ENCODE measurements at regions not wholly inside any gene's neighbourhood (a gene's known extent, or its start where the extent isn't known, plus 50 kb on each side); places are given as distances from the start of the nearest gene placed in this dataset.
"Not testable (repeated sequence)": the region's sequence is repeated elsewhere in the genome, so short reads cannot be mapped to it uniquely, and the experiment has no call there.

DNA sequence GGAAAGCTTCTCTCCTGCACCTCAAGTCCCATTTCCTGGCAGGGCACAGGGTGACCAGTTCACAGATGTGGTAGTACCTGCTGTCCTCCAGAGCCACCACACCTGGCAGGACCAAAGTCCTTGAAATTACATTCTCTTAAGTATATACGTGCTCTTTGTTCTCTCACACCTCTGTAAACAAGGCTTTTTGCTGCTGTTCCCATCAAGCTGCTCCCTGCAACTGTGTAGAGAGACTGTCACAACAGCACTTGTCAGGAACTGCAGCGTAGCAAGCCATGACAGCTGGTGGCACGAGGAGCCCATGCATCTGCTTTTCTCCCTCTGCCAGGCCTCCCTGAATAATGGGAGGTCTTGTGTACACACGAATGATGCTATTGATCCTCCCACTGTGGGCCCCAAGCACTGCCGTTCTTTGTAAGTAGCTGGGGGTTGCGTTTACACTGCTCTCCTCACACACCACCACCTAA lies 431.8 kb downstream of the CD83 start:
- H3K4me3 ChIP-seq (ENCODE audit: severe bottlenecking) = no peak overlapping the region
- ATAC-seq (ENCODE audit: low read depth) (no peak), DNase-seq (ENCODE audit: low spot score) (no peak)
- no peaks in the 10 kb centered on the region for H3K36me3 ChIP-seq (ENCODE audit: low read depth)
- no peaks in the 10 kb centered on the region for H3K9me3 ChIP-seq (ENCODE audit: severe bottlenecking)
- H3K27ac ChIP-seq (ENCODE audit: poor library complexity, severe bottlenecking) = no peak overlapping the region
- TF ChIP-seq, protein P1, sequence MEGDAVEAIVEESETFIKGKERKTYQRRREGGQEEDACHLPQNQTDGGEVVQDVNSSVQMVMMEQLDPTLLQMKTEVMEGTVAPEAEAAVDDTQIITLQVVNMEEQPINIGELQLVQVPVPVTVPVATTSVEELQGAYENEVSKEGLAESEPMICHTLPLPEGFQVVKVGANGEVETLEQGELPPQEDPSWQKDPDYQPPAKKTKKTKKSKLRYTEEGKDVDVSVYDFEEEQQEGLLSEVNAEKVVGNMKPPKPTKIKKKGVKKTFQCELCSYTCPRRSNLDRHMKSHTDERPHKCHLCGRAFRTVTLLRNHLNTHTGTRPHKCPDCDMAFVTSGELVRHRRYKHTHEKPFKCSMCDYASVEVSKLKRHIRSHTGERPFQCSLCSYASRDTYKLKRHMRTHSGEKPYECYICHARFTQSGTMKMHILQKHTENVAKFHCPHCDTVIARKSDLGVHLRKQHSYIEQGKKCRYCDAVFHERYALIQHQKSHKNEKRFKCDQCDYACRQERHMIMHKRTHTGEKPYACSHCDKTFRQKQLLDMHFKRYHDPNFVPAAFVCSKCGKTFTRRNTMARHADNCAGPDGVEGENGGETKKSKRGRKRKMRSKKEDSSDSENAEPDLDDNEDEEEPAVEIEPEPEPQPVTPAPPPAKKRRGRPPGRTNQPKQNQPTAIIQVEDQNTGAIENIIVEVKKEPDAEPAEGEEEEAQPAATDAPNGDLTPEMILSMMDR (IDR thresholded peaks at IDR 0.05; ENCODE audit: poor library complexity, severe bottlenecking) = no peak
- H3K4me1 ChIP-seq (ENCODE audit: insufficient read depth, poor library complexity, severe bottlenecking) = no peaks in the 10 kb centered on the region
- no peaks in the 10 kb centered on the region for H3K27me3 ChIP-seq (ENCODE audit: insufficient read depth, poor library complexity, severe bottlenecking)

DNA sequence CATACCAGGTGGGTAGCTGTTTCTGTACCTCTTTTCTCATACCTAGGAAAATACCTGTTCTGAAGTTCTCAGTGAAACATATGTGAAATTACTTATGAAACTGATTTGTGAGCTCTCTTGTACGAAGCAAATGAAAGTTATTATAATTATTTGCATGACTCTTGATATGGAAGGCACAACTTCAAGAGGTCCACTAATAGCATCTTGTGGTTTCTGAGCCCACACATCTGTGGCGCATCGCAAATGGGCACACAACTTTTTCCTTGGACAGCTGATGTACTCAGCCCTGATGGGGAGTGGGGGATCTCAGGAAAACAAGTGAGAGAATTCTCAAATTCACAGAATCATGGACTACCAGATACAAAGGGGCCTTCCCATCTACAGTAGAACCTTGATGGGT lies 432.3 kb downstream of the CD83 start:
- no peaks in the 10 kb centered on the region for H3K4me1 ChIP-seq (ENCODE audit: insufficient read depth, poor library complexity, severe bottlenecking)
- H3K27me3 ChIP-seq (ENCODE audit: insufficient read depth, poor library complexity, severe bottlenecking) = no peaks in the 10 kb centered on the region
- DNase-seq (ENCODE audit: low spot score) = no peak
- TF ChIP-seq, protein P1 (IDR thresholded peaks at IDR 0.05; ENCODE audit: poor library complexity, severe bottlenecking) = no peak
- ATAC-seq (ENCODE audit: low read depth) = no peak
- H3K27ac ChIP-seq (ENCODE audit: poor library complexity, severe bottlenecking) = no peak overlapping the region
- no peaks in the 10 kb centered on the region for H3K9me3 ChIP-seq (ENCODE audit: severe bottlenecking)
- H3K4me3 ChIP-seq (ENCODE audit: severe bottlenecking) = no peak overlapping the region
- H3K36me3 ChIP-seq (ENCODE audit: low read depth) = no peaks in the 10 kb centered on the region

DNA sequence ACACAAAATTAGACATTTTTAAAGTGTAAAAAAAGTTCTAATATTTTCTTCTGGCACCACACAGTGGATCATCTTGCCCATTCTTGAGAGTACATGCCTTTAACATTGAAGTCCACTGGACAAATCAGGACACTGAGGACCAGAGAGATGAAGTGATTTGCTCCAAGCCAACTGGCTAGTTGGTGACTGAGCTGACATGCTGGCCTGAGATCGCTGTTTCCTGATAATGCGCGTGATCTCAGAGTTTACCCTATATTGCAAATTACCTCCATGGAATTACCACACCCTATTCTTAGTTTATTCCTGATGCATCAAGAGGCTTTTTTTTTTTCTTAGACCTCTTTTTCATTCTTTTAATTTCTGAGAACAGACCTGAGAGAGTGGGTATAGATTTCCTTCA lies 432.8 kb downstream of the CD83 start:
- H3K27me3 ChIP-seq (ENCODE audit: insufficient read depth, poor library complexity, severe bottlenecking) = no peaks in the 10 kb centered on the region
- no peaks in the 10 kb centered on the region for H3K4me1 ChIP-seq (ENCODE audit: insufficient read depth, poor library complexity, severe bottlenecking)
- H3K27ac ChIP-seq (ENCODE audit: poor library complexity, severe bottlenecking) = no peak overlapping the region
- TF ChIP-seq, protein P1 (IDR thresholded peaks at IDR 0.05; ENCODE audit: poor library complexity, severe bottlenecking) = no peak
- no peak overlapping the region for H3K4me3 ChIP-seq (ENCODE audit: severe bottlenecking)
- no peak for ATAC-seq (ENCODE audit: low read depth)
- no peaks in the 10 kb centered on the region for H3K9me3 ChIP-seq (ENCODE audit: severe bottlenecking)
- no peak for DNase-seq (ENCODE audit: low spot score)
- H3K36me3 ChIP-seq (ENCODE audit: low read depth) = no peaks in the 10 kb centered on the region

DNA sequence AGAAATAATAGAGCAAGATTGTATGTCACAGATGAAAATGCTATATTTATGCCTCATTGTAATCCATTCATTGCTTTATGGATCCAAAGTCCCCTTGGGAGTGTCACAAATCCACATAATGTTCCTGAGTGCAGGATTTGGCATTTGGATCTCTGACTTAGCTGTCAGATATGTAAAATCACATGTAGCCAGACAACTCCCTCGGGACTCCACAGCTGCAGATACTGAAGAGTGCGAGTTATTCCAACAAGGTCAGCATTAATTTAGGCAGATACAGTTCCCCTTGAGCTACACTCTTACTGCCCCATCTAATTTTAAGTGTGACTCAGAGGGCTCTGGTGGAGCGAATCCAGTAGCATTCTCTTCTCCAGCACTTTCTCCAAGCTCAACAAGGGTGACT lies 433.2 kb downstream of the CD83 start:
- Histone ChIP-seq H3K4me1 (ENCODE audit: insufficient read depth, poor library complexity, severe bottlenecking) (no peaks in the 10 kb centered on the region), H3K9me3 (ENCODE audit: severe bottlenecking) (no peaks in the 10 kb centered on the region), H3K4me3 (ENCODE audit: severe bottlenecking) (no peak overlapping the region), H3K27me3 (ENCODE audit: insufficient read depth, poor library complexity, severe bottlenecking) (no peaks in the 10 kb centered on the region), H3K36me3 (ENCODE audit: low read depth) (no peaks in the 10 kb centered on the region), H3K27ac (ENCODE audit: poor library complexity, severe bottlenecking) (no peak overlapping the region)
- DNase-seq (ENCODE audit: low spot score) = no peak
- no peak for ATAC-seq (ENCODE audit: low read depth)
- TF ChIP-seq, protein P1 (IDR thresholded peaks at IDR 0.05; ENCODE audit: poor library complexity, severe bottlenecking) = no peak

DNA sequence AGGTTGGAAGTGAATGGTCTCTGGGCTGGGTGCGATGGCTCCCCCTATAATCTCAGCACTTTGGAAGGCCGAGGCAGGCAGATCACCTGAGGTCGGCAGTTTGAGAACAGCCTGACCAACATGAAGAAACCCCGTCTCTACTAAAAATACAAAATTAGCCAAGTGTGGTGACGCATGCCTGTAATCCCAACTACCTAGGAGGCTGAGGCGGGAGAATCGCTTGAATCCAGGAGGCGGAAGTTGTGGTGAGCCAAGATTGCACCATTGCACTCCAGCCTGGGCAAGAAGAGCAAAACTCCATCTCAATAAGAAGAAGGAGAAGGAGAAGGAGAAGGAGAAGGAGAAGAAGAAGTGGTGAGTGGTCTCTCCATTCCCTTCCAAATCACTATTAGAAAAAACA lies 434.0 kb downstream of the CD83 start:
- not testable (repeated sequence) for DNase-seq (ENCODE audit: low spot score); ATAC-seq (ENCODE audit: low read depth); H3K4me3 ChIP-seq (ENCODE audit: severe bottlenecking)

More for the DNA sequence above, 434.0 kb downstream of the CD83 start:
- not testable (repeated sequence) for H3K9me3 ChIP-seq (ENCODE audit: severe bottlenecking); H3K27ac ChIP-seq (ENCODE audit: poor library complexity, severe bottlenecking); H3K36me3 ChIP-seq (ENCODE audit: low read depth); H3K4me1 ChIP-seq (ENCODE audit: insufficient read depth, poor library complexity, severe bottlenecking); H3K27me3 ChIP-seq (ENCODE audit: insufficient read depth, poor library complexity, severe bottlenecking)
